Activated CD4-positive, alpha-beta T cell treated with anti-CD3 and anti-CD28 coated beads, Interleukin-2, amount 10 ng/mL, durations not matched to agents 7 days and 5 days (primary cell): ENCODE measurements at regions not wholly inside any gene's neighbourhood (a gene's known extent, or its start where the extent isn't known, plus 50 kb on each side); places are given as distances from the start of the nearest gene placed in this dataset.
A peak's percentile ranks its signal among the peaks of the same experiment; 100 is the strongest.

ENCODE experiments used
- CTCF ChIA-PET: fragments of 350-600 bp; sonication (Branson Sonifier 250); formaldehyde crosslinking; loops from one replicate; lab custom pipeline; 2021; ENCODE audit warnings: antibody characterized with exemption; lab: Charles Lee
- POLR2A ChIA-PET: fragments of 350-600 bp; sonication (Branson Sonifier 250); formaldehyde crosslinking; loops from one replicate; lab custom pipeline; 2021; ENCODE audit warnings: antibody characterized with exemption; lab: Charles Lee
- DNase-seq: peaks from one replicate; pipeline ENCODE4 v3.0.0-alpha.2; 2020
- H3K27ac Mint-ChIP-seq: one replicate; pipeline ENCODE4 v1.8.0; 2021; ENCODE audit warnings: mild to moderate bottlenecking, moderate library complexity, mixed read lengths
- H3K27me3 Mint-ChIP-seq: one replicate; pipeline ENCODE4 v1.8.0; 2021; ENCODE audit warnings: mixed read lengths
- H3K36me3 Mint-ChIP-seq: one replicate; pipeline ENCODE4 v1.8.0; 2021; ENCODE audit warnings: low read depth, mixed read lengths
- H3K4me1 Mint-ChIP-seq: one replicate; pipeline ENCODE4 v1.8.0; 2021; ENCODE audit warnings: mixed read lengths
- H3K4me3 Mint-ChIP-seq: one replicate; pipeline ENCODE4 v1.8.0; 2021; ENCODE audit warnings: mild to moderate bottlenecking, moderate library complexity, mixed read lengths
- H3K9me3 Mint-ChIP-seq: one replicate; pipeline ENCODE4 v1.8.0; 2021; ENCODE audit warnings: mixed read lengths

- DNase-seq = no peak
- peaks cover 1% of the 10 kb centered on the region for H3K36me3 Mint-ChIP-seq
- CTCF ChIA-PET = interaction anchor here (1.0 to 2.3 kb wide), 3 partner anchors 11 to 34 kb away, joined by 5 to 7 read pairs (median 6); no protein-coding TSS in a partner anchor
- no peaks in the 10 kb centered on the region for H3K27me3 Mint-ChIP-seq
- H3K27ac Mint-ChIP-seq = no peak overlapping the region
- POLR2A ChIA-PET = no interaction called here
- no peak overlapping the region for H3K4me3 Mint-ChIP-seq
- peaks cover 49% of the 10 kb centered on the region for H3K4me1 Mint-ChIP-seq
- H3K9me3 Mint-ChIP-seq = no peaks in the 10 kb centered on the region
These were observed 51.5 kb upstream of the DDR1 start for GRCh38 chr6:30832864-30833263.

- Mint-ChIP-seq H3K27ac (peak overlapping the region; percentile 93), H3K36me3 (peaks cover 5% of the 10 kb centered on the region), H3K4me1 (peaks cover 62% of the 10 kb centered on the region), H3K4me3 (peak overlapping the region; percentile 80), H3K27me3 (no peaks in the 10 kb centered on the region), H3K9me3 (no peaks in the 10 kb centered on the region)
- ChIA-PET CTCF (interaction anchor here (0.6 to 3.8 kb wide), 8 partner anchors 10 to 257 kb away, joined by 3 to 18 read pairs (median 7); partner anchors contain the start of gene VARS2), POLR2A (no interaction called here)
- DNase-seq = no peak
These were observed 53.9 kb upstream of the DDR1 start for GRCh38 chr6:30830438-30830837.

- Mint-ChIP-seq H3K27ac (peak overlapping the region; percentile 93), H3K4me1 (peaks cover 58% of the 10 kb centered on the region), H3K27me3 (no peaks in the 10 kb centered on the region), H3K9me3 (no peaks in the 10 kb centered on the region), H3K36me3 (peaks cover 6% of the 10 kb centered on the region), H3K4me3 (peak overlapping the region; percentile 80)
- ChIA-PET POLR2A (interaction anchor here (0.6 kb wide), 1 partner anchor 50 kb away, joined by 6 read pairs; no protein-coding TSS in a partner anchor), CTCF (interaction anchor here (0.6 to 3.8 kb wide), 12 partner anchors 8 to 489 kb away, joined by 3 to 18 read pairs (median 5); partner anchors contain the start of gene VARS2)
- DNase-seq = no peak
These were observed 54.6 kb upstream of the DDR1 start for GRCh38 chr6:30829639-30830255.

- Mint-ChIP-seq H3K27me3 (no peaks in the 10 kb centered on the region), H3K4me1 (peaks cover 57% of the 10 kb centered on the region)
These were observed 55.3 kb upstream of the DDR1 start for GRCh38 chr6:30829033-30829432.

GRCh38 chr6:30828027-30828962, 56.0 kb upstream of the DDR1 start:
- peak; percentile 84 for DNase-seq
- ChIA-PET CTCF (interaction anchor here (0.9 to 3.8 kb wide), 17 partner anchors 8 to 259 kb away, joined by 3 to 18 read pairs (median 5); partner anchors contain the start of gene VARS2), POLR2A (no interaction called here)
- H3K4me3 Mint-ChIP-seq = peak overlapping the region; percentile 80
- no peaks in the 10 kb centered on the region for H3K27me3 Mint-ChIP-seq
- peaks cover 60% of the 10 kb centered on the region for H3K4me1 Mint-ChIP-seq
- no peaks in the 10 kb centered on the region for H3K9me3 Mint-ChIP-seq
- H3K27ac Mint-ChIP-seq = peak overlapping the region; percentile 51
- peaks cover 14% of the 10 kb centered on the region for H3K36me3 Mint-ChIP-seq

More at GRCh38 chr6:30829033-30829432, 55.3 kb upstream of the DDR1 start:
- Mint-ChIP-seq H3K36me3 (peaks cover 12% of the 10 kb centered on the region), H3K9me3 (no peaks in the 10 kb centered on the region), H3K4me3 (peak overlapping the region; percentile 80), H3K27ac (peak overlapping the region; percentile 20)
- ChIA-PET POLR2A (no interaction called here), CTCF (interaction anchor here (0.9 to 3.8 kb wide), 14 partner anchors 9 to 258 kb away, joined by 3 to 18 read pairs (median 5); partner anchors contain the start of gene VARS2)
- no peak for DNase-seq

GRCh38 chr6:30826961-30827342, 57.4 kb upstream of the DDR1 start:
- H3K9me3 Mint-ChIP-seq = no peaks in the 10 kb centered on the region
- H3K27me3 Mint-ChIP-seq = no peaks in the 10 kb centered on the region
- H3K4me3 Mint-ChIP-seq = no peak overlapping the region
- POLR2A ChIA-PET = no interaction called here
- no peak for DNase-seq
- H3K27ac Mint-ChIP-seq = no peak overlapping the region
- peaks cover 69% of the 10 kb centered on the region for H3K4me1 Mint-ChIP-seq
- H3K36me3 Mint-ChIP-seq = peaks cover 14% of the 10 kb centered on the region
- CTCF ChIA-PET = interaction anchor here (1.0 to 3.1 kb wide), 4 partner anchors 17 to 56 kb away, joined by 3 to 14 read pairs (median 5); no protein-coding TSS in a partner anchor

GRCh38 chr6:30824698-30825097, 59.6 kb upstream of the DDR1 start:
- Mint-ChIP-seq H3K36me3 (peaks cover 12% of the 10 kb centered on the region), H3K27me3 (no peaks in the 10 kb centered on the region), H3K4me3 (no peak overlapping the region), H3K9me3 (no peaks in the 10 kb centered on the region), H3K4me1 (peaks cover 63% of the 10 kb centered on the region), H3K27ac (no peak overlapping the region)
- ChIA-PET POLR2A (no interaction called here), CTCF (interaction anchor here (1.0 to 1.4 kb wide), 2 partner anchors 10 to 263 kb away, joined by 3 to 6 read pairs; no protein-coding TSS in a partner anchor)
- DNase-seq = no peak

- no peaks in the 10 kb centered on the region for H3K9me3 Mint-ChIP-seq
- H3K36me3 Mint-ChIP-seq = peaks cover 12% of the 10 kb centered on the region
- ChIA-PET POLR2A (no interaction called here), CTCF (interaction anchor here (1.4 kb wide), 2 partner anchors 11 kb away, joined by 4 to 6 read pairs; no protein-coding TSS in a partner anchor)
- no peaks in the 10 kb centered on the region for H3K27me3 Mint-ChIP-seq
- H3K4me3 Mint-ChIP-seq = no peak overlapping the region
- peaks cover 64% of the 10 kb centered on the region for H3K4me1 Mint-ChIP-seq
- no peak for DNase-seq
- H3K27ac Mint-ChIP-seq = no peak overlapping the region
These were observed 60.8 kb upstream of the DDR1 start for GRCh38 chr6:30823534-30823865.

- peak overlapping the region; percentile 60 for H3K27ac Mint-ChIP-seq
- no peaks in the 10 kb centered on the region for H3K27me3 Mint-ChIP-seq
- H3K4me3 Mint-ChIP-seq = no peak overlapping the region
- H3K9me3 Mint-ChIP-seq = no peaks in the 10 kb centered on the region
- CTCF ChIA-PET = interaction anchor here (0.6 to 1.7 kb wide), 16 partner anchors 9 to 1976 kb away, joined by 3 to 7 read pairs (median 4); no protein-coding TSS in a partner anchor
- H3K36me3 Mint-ChIP-seq = peaks cover 17% of the 10 kb centered on the region
- DNase-seq = peak; percentile 44
- POLR2A ChIA-PET = no interaction called here
- H3K4me1 Mint-ChIP-seq = peaks cover 61% of the 10 kb centered on the region
These were observed 62.2 kb upstream of the DDR1 start for GRCh38 chr6:30821862-30822784.

GRCh38 chr6:30820193-30820592, 64.1 kb upstream of the DDR1 start:
- DNase-seq = no peak
- CTCF ChIA-PET = interaction anchor here (0.6 to 2.2 kb wide), 15 partner anchors 9 to 353 kb away, joined by 3 to 11 read pairs (median 5); partner anchors contain the start of genes DDR1, GTF2H4, IER3 and VARS2
- Mint-ChIP-seq H3K9me3 (peaks cover 5% of the 10 kb centered on the region), H3K27ac (no peak overlapping the region), H3K4me1 (peaks cover 66% of the 10 kb centered on the region), H3K27me3 (no peaks in the 10 kb centered on the region), H3K36me3 (peaks cover 22% of the 10 kb centered on the region), H3K4me3 (no peak overlapping the region)
- POLR2A ChIA-PET = no interaction called here

- ChIA-PET CTCF (interaction anchor here (0.6 to 2.2 kb wide), 14 partner anchors 10 to 261 kb away, joined by 3 to 11 read pairs (median 4); partner anchors contain the start of genes GTF2H4, IER3 and VARS2), POLR2A (interaction anchor here (0.6 kb wide), 1 partner anchor 13 kb away, joined by 3 read pairs; no protein-coding TSS in a partner anchor)
These were observed 64.9 kb upstream of the DDR1 start for GRCh38 chr6:30819297-30819917.

More at GRCh38 chr6:30819297-30819917, 64.9 kb upstream of the DDR1 start:
- Mint-ChIP-seq H3K4me1 (peaks cover 68% of the 10 kb centered on the region), H3K4me3 (no peak overlapping the region), H3K27me3 (no peaks in the 10 kb centered on the region), H3K27ac (no peak overlapping the region), H3K9me3 (peaks cover 6% of the 10 kb centered on the region), H3K36me3 (peaks cover 22% of the 10 kb centered on the region)
- DNase-seq = no peak
